HG03520 (cell line): ENCODE measurements at regions not wholly inside any gene's neighbourhood (a gene's known extent, or its start where the extent isn't known, plus 50 kb on each side); places are given as distances from the start of the nearest gene placed in this dataset.

ENCODE experiments used
- ATAC-seq: cut with Tn5 transposase; IDR thresholded peaks from one replicate; pipeline ENCODE4 v1.9.1; 2021; ENCODE audit warnings: mild to moderate bottlenecking, moderate library complexity; ENCODE audit not compliant: unreplicated experiment

DNA sequence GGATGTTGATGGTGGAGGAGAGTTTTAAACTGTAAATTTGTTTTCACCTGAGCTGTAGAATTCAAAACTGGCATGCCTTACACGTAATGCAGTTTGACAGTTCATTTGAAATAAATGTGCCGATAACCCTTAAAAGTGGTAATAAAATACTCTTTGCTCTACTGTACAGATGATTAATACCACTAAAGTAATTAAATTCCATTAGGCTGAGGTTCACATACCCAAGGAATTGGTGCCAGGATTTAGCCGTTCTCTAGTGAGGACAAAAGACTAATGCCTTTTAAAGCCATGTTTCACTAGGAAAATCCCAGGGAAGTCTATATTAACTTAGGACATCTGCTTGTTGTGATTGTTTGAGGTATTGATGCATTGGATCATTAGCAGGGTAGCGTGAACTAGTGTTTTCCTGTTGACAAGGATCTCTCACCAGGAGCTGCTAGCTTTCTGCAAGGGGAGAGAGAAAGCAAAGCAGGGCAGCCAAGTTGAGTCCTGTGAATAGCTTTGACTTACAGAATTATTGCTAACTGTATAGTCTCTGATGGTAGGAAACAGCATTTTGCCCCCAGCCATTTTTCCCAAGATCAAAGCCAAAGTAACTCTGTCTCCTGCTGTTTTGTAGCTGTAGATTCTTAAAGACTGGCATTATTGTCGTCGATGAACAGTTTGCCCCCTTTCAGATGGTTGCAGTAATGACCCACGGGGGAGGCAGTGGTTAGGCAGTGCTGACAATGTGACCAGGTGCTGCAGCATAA is 280.9 kb upstream of the FANCL start:
- no peak for ATAC-seq

GRCh38 chr2:58520903-58521302 is 279.8 kb upstream of the FANCL start:
- no peak for ATAC-seq

DNA sequence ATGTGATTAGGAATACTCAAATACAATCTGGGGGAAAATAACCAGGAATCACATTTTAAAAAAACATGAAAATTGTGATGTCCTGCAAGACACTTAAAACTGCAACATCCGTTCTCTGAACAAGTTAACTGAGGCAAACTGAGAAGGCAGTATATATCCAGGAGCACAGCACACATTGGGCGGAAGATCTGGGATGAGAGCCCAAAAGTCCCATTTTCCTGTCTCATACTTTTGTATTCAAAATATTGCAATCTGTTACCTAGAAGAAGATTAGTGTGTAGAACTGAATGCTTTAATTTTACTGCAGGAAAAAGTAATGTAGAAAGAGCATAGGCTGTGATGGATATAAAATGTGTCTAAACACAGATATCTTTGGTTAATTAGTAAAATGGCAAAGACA is 276.8 kb upstream of the FANCL start:
- ATAC-seq = no peak

DNA sequence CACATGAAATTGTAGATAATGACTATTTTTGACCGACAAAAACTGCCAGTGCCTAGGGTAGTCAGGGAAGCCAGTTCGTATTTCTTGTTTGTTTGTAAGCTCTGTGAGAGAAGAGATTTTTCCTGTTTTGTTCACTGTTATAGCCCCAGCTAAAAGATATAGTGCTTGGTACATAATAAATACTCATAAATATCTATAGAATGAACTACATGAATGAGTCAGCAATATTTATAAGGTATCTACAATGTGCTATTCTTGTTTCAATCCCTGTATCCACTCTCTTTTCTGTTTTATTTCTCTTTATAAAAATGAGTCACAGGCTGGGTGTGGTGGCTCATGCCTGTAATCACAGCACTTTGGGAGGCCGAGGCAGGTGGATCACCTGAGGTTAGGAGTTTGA is 275.6 kb upstream of the FANCL start:
- no peak for ATAC-seq

DNA sequence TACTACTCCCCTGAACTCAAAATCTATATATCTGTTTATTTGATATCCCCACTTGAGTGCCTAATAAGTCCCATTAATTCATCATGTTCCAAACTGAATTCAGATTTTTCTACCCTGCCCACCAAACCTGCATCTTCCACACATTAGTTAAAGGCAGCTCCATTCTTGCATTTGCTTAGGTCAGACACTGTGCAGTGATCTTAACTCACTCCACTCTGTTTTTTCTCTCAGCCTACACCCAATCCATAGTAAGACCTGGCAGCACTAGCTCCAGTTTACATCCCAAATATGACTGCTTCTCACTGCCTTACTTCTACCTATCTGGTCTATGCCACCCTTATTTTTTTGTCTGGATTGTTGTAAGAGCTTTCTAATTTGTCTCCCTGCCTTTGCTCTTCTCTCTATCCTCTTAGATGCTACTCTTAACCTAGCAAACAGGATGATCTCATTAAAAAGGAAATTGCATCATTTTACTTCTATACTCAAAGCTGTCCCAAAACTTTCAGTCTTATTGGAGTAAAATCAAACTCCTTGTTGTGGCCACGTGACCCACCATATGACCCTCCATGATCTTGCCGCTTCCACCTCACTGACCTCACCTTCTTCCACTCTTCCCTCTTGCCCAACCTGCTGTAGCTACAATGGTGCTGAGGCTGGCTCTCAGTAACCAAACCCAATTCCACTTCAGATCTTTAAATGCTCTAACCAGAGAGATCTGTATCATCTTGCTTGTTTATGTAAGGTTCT is 274.9 kb upstream of the FANCL start:
- ATAC-seq = no peak

- ATAC-seq = peak; percentile 67
These were observed 273.1 kb upstream of the FANCL start for GRCh38 chr2:58514252-58514651.

DNA sequence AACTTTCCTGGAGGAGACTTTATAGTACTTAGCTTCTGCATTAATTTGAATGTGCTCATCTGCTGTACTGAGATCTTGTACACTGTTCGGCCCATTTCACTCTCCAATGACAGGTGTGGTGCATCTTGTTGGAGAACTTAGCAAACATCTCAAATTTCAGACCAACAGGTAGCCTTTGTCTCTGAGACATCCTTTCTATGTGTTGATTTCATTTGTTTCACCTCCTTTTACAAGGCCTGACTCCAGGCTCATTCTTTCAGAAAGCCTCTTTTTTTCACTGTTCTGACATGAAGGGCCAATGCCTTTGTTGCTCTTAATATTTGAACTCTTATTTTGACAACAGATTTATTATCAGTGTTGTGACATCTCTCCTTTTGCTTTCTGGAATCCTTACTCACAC is 271.8 kb upstream of the FANCL start:
- no peak for ATAC-seq

- ATAC-seq = no peak
These were observed 266.9 kb upstream of the FANCL start for GRCh38 chr2:58508006-58508405.

- ATAC-seq = no peak
These were observed 262.8 kb upstream of the FANCL start for GRCh38 chr2:58503918-58504317.

DNA sequence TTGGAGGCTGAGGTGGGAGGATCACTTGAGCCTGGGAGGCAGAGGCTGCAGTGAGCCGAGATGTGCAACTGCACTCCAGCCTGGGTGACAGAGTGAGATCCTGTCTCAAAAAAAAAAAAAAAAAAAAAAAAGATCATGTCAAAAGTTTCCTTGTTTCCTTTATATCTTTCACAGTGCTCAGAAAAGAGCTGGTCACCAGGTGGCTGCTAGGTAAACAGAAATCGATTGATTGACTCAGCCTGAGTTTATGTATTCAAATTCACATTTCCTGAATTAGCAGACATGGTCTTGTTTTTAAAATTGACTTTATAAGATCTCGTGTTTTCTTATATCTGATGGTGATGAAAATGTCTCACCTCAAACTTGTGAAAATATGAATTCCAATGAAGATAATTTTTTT is 261.8 kb upstream of the FANCL start:
- ATAC-seq = no peak

DNA sequence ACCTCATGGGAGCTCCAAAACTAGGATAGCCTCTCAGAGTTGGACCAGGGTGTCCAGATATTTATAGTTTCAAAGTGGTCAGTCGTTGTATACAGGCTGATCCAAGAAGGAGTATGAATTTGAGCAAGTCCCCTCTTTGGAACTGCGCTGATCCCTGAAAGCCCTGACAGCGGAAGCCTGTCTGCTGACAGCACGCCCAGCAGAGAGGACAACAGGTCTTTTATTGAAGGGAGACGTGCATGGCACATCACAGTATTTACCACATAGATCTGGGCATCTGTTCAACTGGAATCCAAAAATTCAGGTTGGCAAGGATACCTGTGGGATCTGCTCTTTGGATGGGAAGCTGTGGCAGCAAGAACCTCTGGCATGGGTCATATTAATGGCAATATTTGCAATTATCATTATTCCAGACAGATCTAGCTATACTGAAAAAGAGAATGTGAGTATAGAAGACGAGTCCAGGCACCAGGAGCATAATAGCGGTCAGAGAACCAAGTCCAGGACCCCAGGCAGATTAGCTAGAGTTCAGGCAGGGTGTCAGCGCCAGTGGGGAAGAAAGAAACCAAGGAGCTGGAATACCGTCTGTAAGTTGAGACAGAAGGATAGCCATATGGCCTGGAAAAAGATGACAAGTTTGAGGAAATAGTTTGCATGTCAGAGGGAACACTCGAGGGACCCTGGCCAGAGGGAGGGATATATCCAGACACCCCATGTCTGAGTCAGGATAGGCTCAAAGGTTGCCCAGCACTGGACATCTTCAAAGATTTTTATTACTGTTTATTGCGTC is 260.4 kb upstream of the FANCL start:
- ATAC-seq = no peak

GRCh38 chr2:58497168-58497567 is 256.0 kb upstream of the FANCL start:
- ATAC-seq = no peak

DNA sequence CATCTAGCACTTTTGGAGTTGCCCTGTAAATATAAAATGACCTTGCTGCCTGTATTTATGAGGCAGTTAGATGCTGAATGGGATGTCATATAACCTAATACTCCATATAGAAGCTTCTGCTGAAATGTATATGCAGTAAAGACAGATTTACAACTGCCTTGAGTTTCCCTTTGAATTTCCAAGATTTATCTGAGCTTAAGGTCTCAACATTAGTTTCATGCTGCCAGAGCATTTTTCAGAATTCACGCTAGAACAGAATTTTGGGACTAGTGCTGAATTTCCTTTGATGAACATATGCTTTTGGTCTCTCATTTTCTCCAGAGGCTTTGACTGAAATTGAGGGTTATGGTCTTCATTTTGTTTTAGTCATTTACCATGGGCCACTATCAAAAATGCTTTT is 254.7 kb upstream of the FANCL start:
- no peak for ATAC-seq

DNA sequence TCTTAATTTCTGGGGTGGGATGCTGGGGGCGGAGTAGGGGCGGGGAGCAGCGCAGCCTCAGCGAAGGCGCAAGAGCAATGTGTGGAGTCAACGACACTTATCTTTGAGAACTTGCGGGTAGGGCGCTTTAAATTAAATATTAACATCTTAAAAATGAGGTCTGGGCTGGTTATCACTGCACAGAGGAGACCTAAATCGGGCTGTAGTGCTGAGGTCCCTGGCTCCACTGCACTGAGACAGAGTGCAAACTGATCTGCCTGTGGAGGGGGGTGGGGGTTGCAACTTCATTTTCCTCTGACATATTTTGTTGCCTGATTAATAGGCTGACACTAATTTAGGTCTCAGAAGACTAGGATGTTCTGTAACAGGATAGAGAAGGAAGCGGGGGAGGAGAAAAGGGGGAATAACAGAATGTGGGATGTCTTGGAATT is 253.0 kb upstream of the FANCL start:
- no peak for ATAC-seq

DNA sequence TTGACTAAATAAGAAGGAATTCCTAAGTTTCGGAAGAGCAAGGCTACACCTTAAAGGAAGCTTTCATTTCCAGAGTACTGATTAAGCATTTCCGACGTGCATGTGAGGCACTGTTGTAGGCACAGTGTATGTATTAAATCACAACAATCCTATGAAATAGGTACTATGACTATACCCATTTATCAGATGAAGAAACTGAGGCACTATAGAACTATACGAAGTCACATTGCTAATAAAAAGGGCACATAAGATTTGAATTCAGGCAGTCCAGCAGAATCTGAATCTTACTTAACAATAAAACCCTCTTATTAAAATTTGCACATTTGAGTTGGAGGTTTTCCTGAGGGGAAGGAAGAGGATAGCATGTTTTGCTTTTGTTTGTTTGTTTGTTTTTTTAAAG is 243.5 kb upstream of the FANCL start:
- no peak for ATAC-seq

DNA sequence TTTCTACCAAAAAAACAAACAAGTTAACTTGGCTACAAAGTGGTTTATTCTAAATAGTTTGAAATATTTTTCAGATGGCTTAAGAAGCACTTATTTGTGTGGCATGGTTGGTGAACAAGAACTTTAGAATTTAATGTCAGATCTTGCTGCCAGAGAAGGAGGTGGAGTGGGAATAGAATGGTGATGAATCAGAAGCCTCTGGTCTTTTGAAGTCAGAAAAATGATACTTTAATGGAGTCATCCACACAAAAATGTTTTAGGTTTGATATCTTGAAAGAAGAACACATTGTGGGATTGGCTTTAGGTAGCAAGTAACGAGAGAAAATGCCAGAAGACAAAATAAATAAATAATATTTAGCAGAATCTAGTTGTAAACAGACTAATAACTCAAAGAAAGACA is 243.1 kb upstream of the FANCL start:
- ATAC-seq = no peak

DNA sequence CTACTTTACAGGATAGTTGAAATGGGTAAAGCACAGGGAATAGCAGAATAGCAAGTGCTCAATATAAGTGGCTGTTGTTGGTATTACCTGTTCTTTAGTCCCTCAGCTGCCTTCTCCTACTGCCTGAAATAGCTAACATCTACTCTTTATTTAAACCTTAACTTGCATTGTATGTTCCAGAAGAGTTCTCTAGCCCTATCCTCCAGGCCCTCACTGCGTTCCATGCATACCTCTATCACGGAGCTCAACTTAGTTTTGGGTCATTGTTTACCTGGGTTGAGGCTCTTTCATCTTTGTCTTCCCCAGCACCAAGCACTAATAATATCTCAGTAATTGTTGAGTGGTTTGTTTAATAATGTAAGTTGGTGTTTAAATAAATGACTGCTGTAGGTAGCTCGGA is 242.2 kb upstream of the FANCL start:
- ATAC-seq = no peak

DNA sequence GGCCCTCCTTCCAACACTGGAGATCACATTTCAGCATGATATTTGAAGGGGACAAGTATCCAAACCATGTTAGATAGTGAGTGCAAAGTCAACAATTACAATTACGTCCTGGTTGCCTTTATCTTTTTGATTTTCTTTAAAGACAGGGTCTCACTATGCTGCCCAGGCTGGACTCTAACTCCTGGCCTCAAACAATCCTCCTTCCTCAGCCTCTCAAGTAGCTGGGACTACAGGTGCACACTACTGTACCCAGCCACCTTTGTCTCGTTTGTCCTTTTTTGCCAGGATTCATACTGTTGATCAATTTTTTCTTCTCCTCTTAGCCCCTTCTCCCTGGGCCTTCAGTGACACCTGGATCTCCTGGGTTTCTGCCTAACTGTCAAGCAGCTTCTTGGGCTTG is 240.5 kb upstream of the FANCL start:
- no peak for ATAC-seq

- no peak for ATAC-seq
These were observed 239.0 kb upstream of the FANCL start for GRCh38 chr2:58480141-58480540.

DNA sequence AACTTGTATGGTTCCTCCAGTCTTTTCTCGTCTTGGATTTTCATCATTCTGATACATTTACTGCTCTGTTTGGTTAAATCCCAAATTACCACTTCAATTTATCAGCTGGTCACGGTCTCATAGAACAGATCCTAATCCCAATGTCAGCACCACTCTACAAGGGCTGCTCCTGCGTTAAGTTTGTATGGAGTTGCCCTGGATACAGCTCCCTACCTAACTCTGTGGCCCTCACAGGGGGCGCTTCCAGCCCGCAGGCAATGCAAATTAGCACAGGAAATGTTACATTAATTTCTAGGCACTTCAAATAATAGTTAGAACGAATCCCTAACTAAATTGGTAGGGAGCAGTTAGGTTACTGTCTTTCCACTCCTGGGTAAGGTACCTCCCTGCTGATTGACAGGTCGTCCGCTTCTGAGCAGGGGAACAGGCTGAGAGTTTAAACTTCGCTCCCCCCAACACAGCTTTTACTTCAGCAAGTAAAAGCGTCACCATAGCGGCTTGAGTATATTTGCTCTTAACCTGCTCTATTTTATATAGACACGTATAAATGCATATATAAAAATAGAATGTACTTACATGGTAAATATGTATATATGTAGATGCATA is 238.5 kb upstream of the FANCL start:
- no peak for ATAC-seq

DNA sequence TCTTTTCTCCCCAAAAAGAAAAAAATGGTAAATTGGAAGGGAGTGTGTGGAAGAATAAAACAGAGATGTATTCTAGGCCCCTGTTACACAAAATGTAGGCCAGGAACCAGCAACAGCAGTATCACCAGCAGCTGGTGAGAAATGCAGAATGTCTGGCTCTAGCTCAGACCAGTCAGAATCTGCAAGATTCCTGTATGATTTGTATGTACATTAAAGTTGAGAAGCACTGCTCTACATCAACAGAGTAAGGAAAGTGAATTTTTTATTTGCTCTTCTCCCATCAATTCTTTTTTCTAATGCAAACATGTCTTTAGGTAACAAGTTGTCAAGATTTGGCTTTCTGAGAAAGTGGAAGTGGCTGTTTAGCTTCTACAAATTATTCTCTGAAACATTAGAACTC is 235.4 kb upstream of the FANCL start:
- no peak for ATAC-seq
